GM18511 (cell line): ENCODE measurements at regions not wholly inside any gene's neighbourhood (a gene's known extent, or its start where the extent isn't known, plus 50 kb on each side); places are given as distances from the start of the nearest gene placed in this dataset.
"Not testable (repeated sequence)": the region's sequence is repeated elsewhere in the genome, so short reads cannot be mapped to it uniquely, and the experiment has no call there.

Experiments used
- ATAC-seq: cut with Tn5 transposase; IDR thresholded peaks from one replicate; pipeline ENCODE4 v1.9.1; 2021; ENCODE audit warnings: mild to moderate bottlenecking, moderate library complexity; ENCODE audit not compliant: unreplicated experiment

DNA sequence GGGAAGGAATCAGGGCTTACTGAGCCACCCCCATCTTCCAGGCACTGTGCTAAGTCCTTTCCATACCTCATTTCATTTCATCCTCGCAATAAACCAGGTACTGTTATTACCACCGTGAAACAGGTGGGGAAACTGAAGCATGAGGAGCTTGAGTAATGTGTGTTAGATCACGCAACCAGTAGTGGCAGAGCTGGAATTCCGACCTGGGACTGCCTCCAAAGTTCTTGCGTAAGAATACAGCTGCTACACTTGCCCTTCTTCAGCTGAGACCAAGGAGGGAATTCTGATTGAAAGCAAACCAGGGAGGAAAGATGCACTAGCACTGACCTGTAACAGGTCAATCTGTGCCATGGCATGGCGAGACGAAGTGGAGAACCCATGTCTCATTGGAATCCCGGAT is 113.4 kb upstream of the MSX2 start:
- no peak for ATAC-seq

DNA sequence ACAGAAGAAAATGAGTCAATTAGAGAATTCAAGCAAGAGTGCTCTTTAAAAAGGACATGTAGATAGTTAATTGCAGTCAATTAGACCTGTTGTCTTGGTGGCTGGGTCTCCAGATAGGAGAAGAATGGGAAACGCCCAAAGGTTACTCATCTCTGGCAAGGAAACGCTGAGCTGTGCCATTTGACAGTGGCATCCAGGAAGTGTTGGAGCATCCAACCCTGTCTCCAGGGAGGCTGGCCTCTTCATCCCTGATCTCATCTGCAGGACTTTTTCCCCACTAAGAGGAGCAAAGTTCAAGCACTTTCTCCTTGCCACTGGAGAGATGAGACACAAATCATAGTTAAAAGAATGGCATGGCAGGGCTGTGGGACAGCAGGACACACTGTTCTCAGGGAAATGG is 111.7 kb upstream of the MSX2 start:
- no peak for ATAC-seq

DNA sequence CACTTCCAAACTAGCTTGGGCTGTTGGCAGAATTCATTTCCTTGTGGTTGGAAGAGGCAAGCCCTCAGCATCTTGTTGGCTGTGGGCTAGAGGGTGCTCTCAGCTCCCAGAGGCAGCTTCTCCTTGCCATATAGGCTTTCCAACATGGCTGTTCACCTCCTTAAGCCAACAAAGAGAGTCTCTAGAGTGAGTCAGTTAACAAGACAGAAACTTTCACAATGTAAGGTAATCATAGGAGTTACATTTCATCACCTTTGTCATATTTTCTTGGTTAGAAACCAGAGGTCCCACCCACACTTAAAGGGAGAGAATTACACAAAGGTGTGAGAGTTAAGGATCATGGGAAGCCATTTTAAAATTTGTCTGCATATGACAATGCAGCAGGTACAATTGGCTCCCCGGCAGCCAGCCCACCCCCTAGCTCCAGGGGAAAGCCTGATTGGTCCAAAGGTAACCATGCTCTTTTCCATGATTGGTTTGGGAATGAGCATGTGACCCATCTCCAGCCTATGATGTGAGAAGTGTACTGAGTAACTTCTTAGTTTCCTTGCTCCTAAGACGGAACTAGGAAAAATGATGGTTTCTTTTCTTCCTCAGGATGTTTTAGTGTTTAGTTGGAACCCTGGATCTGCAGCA is 109.8 kb upstream of the MSX2 start:
- no peak for ATAC-seq

GRCh38 chr5:174616036-174616435 is 108.3 kb upstream of the MSX2 start:
- ATAC-seq, result no peak

GRCh38 chr5:174617285-174617684 is 107.1 kb upstream of the MSX2 start:
- no peak for ATAC-seq

DNA sequence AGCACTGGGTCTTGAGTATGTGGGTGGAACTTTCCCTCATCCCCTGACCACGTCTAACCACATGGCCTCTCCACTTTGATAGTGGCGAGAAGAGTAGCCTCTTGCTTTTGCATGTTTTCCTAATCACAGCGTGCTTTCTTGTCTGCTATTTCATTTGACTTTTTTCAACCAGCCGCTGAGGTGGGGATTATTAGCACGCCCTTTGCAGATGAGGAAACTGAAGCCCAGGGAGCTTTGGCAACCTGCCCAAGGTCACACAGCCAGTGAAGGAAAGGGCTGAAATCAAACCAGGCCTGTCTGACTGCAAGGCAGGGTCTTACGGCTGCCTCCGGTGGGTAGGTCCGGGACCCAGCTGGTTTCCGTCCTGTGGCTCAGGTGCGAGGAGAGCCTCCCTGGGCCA is 106.5 kb upstream of the MSX2 start:
- no peak for ATAC-seq

DNA sequence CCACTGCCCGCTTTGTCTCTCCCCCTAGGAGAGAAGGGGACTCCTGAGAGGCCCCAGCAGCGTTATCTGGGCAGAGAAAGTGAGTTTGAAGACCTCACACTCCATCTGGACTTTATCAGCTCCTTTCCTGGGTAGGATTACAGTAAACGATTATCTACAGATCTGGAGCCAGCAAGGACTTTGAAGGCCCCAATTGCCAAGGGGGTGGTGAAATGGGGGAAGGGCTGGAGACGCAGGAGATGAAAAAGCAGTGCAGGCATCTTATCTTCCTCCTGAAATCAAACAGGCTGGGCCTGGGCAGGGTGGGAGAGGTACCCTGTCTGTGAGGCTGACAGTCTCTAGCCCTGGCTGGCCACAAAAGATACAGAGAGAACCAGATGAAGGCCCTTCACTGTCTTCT is 105.8 kb upstream of the MSX2 start:
- no peak for ATAC-seq

DNA sequence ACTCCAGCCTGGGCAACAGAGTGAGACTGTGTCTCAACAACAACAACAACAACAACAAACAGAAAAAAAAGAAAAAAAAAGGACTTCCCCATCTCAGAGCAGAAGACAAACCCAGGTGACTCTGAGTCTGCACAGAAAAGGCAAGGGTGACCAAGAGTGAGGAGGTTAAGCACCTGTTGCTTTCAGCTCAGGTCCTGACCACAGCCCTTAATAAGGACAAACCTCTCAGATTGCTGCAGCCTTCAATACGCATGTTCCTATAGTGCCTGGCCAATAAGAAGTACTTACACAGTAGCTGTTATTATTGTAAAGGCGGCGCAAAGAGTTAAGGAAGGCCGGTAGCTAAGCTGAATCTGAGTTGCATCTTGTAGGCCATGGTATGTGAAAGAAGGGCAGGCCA is 102.3 kb upstream of the MSX2 start:
- ATAC-seq, result no peak

- ATAC-seq, result no peak
Measured at GRCh38 chr5:174623018-174623417, 101.4 kb upstream of the MSX2 start.

DNA sequence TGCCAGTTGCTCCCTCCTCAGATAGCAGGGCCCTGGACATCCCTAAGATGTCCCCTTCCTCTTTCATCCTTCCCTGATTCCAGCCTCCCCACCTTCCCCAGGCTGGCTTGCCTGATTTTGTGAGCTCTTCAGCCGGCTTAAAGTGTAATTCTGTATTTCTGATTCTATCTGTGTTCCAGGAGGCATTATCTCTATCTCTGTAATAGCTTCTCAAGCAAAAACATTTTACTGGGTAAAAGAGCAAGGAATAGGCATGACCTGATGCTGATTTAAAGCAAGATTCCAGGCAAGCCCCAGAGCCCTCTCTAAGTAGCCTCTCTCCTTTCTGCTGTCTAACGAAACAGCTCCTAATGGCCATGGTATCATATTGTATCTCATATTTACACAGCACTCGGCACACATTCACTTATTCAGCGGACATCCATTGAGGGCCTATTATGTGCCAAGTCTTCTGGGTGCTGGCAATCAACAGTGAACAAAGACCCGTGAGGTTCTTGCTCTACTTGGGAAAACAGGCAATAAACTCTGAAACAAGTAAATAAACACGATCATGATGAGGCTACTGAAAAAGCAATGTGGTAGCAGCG is 100.9 kb upstream of the MSX2 start:
- ATAC-seq, result no peak

GRCh38 chr5:174624733-174625522 is 99.5 kb upstream of the MSX2 start:
- ATAC-seq, result no peak

DNA sequence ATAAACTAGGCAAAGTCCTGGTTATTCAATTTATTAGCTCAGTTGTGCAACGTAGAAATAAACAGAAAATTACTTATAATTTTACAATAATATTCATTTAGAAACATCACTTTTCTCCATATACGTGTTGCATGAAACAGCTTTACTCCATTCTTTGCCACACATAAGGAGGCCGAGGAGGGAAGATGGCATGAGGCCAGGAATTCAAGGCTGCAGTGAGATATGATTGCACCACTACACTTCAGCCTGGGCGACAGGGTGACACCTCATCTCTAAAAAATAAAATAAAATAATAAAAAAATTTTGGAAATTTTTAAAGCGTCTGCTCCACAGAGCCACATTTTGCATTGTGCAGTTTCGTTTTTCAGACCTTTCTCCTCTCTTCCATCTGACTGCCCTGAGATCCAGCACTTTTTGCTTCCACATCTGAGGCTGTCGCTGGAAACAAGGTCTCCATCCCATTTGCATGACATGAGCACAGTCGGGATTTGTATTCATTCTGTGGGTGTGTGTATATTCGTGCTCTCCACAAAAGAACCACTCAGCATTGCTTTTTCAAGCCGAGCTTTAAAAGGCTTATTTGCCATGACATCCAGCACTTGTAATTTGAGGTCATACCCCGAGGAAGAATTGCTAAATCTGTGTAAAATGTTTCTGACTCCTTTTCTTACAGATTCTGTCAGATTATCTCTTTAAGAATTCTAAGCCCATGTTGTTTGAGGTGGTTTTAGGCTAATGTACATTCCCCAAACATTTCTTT is 98.6 kb upstream of the MSX2 start:
- ATAC-seq, result no peak

DNA sequence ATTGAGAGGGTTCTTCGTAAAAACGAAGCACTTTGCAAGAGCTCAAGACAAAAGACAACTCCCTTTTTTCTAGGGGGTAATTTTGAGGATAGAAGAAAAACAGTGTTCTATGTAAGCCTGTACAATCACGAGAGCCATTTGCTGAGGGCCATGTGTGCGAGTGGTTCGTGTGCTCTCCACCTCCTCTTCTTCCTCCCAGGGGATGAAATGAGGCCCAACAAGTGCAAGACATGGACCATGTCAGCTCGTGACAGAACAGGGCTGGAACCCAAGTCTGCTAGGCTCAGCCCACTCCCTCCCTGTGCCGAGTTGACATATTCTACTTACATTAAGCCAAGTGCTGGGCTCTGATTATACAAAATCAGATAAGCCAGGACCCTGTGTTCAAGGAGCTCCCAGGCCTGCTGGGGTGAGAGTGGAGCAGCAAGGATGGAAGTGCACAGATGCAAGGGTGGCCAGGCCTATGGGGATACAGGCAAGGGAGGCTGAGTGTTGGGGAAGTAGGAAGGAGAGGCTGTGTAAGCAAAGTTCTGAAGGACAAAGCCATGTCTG is 97.9 kb upstream of the MSX2 start:
- no peak for ATAC-seq

GRCh38 chr5:174636094-174636493 is 88.3 kb upstream of the MSX2 start:
- no peak for ATAC-seq

DNA sequence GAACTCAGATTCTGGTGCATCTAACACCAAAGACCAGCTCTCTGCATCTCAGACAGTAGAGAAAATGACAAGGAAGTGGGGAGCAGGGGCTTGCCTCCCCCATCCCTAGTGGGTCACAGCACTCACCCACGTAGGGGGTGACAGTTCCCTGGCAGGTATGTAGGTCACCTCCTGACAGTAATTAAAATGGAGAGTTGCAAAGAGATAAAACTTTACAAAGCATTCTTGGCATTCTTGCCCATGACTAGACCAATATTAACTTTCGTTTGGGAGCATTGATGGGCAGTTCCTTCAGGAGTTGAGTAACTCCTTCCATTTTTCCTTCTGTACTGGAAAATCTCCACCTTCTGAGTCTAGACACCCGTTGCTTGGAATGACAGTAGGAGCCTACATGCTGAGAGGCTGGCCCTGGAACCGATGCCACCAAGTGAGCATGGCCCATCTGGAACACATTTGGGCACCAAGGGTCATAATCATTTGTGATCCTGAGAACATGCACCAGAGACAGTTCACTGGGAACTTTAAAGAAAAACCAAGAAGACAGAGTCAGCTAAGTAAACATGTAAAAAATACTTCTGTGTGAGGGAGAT is 81.5 kb upstream of the MSX2 start:
- ATAC-seq, result no peak

- no peak for ATAC-seq
Measured at GRCh38 chr5:174644436-174644835, 79.9 kb upstream of the MSX2 start.

DNA sequence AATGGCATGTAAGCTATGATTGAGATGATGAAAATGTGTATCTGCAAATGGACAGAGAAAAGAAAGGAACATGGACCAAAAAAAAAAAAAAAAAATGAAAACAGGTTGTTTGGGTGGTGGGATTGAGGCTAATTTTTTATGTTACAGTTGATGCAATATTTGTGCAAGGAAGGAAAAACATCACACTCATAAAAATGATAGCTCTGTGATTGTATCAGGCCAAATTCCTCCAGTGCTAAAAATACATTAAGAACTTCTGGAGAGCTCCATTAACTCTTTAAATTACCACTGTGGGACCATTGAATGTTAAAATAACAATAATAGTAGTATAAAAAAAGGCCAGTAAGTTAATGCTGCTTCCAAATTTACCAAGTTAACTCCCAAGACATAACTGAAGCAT is 79.5 kb upstream of the MSX2 start:
- no peak for ATAC-seq

GRCh38 chr5:174645677-174646076 is 78.7 kb upstream of the MSX2 start:
- no peak for ATAC-seq

GRCh38 chr5:174648618-174649017 is 75.8 kb upstream of the MSX2 start:
- ATAC-seq, result not testable (repeated sequence)

DNA sequence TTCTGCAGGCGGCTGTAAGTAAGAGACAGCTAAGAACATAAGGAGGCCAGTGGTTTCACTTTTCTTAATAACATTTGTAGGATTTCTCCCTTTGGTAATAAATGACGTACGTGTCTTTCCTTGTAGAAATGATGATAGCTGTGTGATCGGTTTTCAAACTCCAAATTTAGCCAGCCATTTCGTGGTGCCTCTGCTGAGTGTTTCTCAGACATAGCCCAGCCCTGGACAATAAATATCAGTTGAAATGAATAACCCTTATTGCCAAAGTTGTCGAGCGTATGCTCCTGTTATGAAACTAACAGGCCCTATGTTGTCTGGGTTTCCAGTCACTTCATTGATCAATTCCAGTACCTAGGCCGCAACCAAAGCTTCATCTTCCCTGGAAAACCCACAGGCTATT is 75.0 kb upstream of the MSX2 start:
- ATAC-seq, result no peak

DNA sequence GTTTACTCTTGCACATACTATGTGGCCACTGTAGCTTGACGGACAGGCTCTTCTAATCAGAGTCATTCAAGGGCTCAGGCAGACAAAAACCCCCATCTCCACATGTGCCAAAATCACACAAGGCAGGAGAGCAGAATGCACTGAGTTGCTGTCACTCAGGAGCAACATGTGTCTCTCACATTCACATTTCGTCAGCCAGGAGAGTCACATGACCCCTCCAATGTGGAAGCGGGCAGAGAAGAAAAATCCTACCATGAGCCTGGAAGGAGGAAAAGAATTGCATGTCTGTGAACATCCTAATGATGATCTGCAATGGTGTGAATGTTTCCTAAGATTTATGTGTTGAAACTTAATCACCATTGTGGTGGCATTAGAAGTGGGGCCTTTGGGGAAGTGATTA is 69.9 kb upstream of the MSX2 start:
- no peak for ATAC-seq
